HFFc6 (cell line): ENCODE measurements at regions not wholly inside any gene's neighbourhood (a gene's known extent, or its start where the extent isn't known, plus 50 kb on each side); places are given as distances from the start of the nearest gene placed in this dataset.

Source experiments
- DNase-seq: peaks from one replicate; pipeline ENCODE4 v3.0.0-alpha.2; 2018
- H3K27ac Mint-ChIP-seq: 2 replicates; pipeline ENCODE4 v1.8.0; 2020; ENCODE audit warnings: mild to moderate bottlenecking, mixed read lengths
- H3K27me3 Mint-ChIP-seq: 2 replicates; pipeline ENCODE4 v1.8.0; 2021; ENCODE audit warnings: mild to moderate bottlenecking, moderate library complexity, mixed read lengths; ENCODE audit not compliant: insufficient read depth
- H3K36me3 Mint-ChIP-seq: 2 replicates; pipeline ENCODE4 v1.8.0; 2021; ENCODE audit warnings: low read depth, mixed read lengths
- H3K4me1 Mint-ChIP-seq: 2 replicates; pipeline ENCODE4 v1.8.0; 2020; ENCODE audit warnings: low read depth, mixed read lengths
- H3K4me3 Mint-ChIP-seq: 2 replicates; pipeline ENCODE4 v1.8.0; 2020; ENCODE audit warnings: mild to moderate bottlenecking, moderate library complexity, mixed read lengths
- H3K9me3 Mint-ChIP-seq: 2 replicates; pipeline ENCODE4 v1.8.0; 2020; ENCODE audit warnings: mild to moderate bottlenecking, mixed read lengths
- CTCF ChIP-seq: fragments of 200-600 bp; sonication (generic); IDR thresholded peaks from 2 replicates; pipeline ENCODE4 v1.5.0; 2021; ENCODE audit warnings: antibody characterized with exemption, mild to moderate bottlenecking

GRCh38 chr5:61910771-61911170, 395.2 kb upstream of the KIF2A start:
- no peak overlapping the region for H3K4me3 Mint-ChIP-seq
- no peak for DNase-seq
- no peaks in the 10 kb centered on the region for H3K36me3 Mint-ChIP-seq
- H3K9me3 Mint-ChIP-seq: peaks cover 24% of the 10 kb centered on the region
- TF ChIP-seq CTCF: no peak
- H3K27me3 Mint-ChIP-seq: no peaks in the 10 kb centered on the region
- H3K4me1 Mint-ChIP-seq: no peaks in the 10 kb centered on the region
- no peak overlapping the region for H3K27ac Mint-ChIP-seq

DNA sequence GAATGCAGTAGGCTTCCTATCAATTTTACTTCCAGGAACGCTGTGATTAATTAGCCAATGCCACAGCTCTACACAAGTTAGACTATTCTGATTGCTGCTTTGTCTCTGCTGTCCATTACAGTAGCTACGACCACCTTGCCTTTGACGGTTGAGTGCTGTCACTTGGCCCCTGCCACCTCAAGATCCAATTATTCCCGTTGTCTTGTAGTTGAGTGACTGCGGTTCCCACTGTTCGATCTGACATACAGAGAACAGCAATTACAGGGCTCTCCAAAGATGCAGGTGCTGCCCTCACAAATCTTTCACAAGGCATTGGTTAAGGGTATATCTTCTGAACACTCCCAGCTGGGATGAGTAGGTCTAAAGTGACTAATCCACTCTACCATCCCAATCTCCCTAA, 393.4 kb upstream of the KIF2A start:
- Mint-ChIP-seq H3K27ac (no peak overlapping the region), H3K4me3 (no peak overlapping the region), H3K27me3 (no peaks in the 10 kb centered on the region), H3K36me3 (no peaks in the 10 kb centered on the region), H3K9me3 (peaks cover 24% of the 10 kb centered on the region), H3K4me1 (no peaks in the 10 kb centered on the region)
- no peak for DNase-seq
- no peak for TF ChIP-seq CTCF

GRCh38 chr5:61915646-61916045, 390.4 kb upstream of the KIF2A start:
- Mint-ChIP-seq H3K27me3 (no peaks in the 10 kb centered on the region), H3K4me3 (no peak overlapping the region), H3K4me1 (no peaks in the 10 kb centered on the region), H3K27ac (no peak overlapping the region), H3K9me3 (peaks cover 17% of the 10 kb centered on the region), H3K36me3 (no peaks in the 10 kb centered on the region)
- TF ChIP-seq CTCF: no peak
- DNase-seq: no peak

DNA sequence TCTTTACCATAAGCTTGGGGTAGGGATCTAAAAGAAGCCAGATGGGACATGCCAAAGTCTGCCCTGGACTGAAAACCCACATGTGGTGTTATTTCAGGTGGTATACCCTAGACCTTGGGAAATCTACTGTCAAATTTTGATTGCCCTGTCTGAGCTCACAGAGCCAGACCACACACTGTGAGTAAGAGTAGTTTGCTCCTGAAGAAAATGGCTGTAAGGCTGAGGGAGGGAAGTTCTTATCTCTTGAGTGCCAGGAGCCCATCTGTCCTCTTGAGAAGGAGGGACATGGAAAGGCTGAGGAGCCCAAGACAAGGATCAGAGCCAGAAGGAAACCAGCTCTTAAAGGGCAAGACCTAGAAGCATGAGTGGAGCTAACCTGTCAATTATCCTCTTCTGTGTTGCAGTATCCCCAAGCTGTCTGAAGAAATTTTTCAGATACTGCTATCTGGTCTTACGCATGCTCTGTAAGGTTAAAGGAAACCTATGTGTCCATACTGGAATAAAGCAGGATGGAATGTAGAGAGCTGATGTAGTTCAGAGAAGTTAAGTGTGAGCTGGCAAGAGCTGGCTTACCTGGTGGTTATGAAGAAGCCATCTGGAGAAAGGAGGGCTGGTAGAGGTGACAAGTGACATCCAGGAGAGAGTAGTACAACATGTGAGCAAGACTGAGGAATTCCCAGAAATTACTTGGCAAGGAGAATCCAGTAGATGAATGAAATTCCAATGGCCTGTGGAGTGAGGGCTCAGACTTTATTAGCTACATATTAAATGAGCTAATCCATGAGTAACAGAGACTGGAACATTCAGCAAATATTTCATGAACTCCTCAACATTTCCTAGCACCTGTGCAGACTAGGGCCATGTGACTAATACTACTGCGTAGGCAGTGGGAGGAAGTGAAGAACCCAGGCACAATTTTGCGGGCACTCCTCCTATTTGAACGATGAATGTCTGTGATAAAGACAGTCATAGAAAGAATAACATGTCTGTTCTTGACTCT, 389.1 kb upstream of the KIF2A start:
- H3K4me3 Mint-ChIP-seq: no peak overlapping the region
- DNase-seq: no peak
- H3K9me3 Mint-ChIP-seq: peaks cover 14% of the 10 kb centered on the region
- no peak for TF ChIP-seq CTCF
- no peak overlapping the region for H3K27ac Mint-ChIP-seq
- H3K36me3 Mint-ChIP-seq: no peaks in the 10 kb centered on the region
- no peaks in the 10 kb centered on the region for H3K4me1 Mint-ChIP-seq
- H3K27me3 Mint-ChIP-seq: no peaks in the 10 kb centered on the region

DNA sequence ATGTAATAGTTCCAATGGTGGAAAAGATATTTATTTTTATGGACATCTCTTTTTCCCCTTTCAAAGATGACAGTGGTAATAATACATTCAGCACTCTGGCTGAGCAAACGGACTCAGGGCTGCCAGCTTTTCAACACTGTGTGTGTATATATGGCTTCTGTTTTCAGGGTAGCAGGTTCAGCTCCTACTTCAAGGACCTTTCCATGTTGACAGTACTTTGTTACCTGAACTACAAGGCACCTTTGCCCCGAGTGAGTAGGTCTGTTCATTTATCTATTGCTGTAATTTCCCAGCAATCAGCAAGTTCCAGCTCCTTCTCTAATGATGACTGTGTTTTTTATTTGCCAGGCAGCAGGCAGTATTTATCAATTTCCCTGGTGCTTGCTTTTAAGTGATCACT, 387.4 kb upstream of the KIF2A start:
- no peak for TF ChIP-seq CTCF
- no peaks in the 10 kb centered on the region for H3K4me1 Mint-ChIP-seq
- H3K36me3 Mint-ChIP-seq: no peaks in the 10 kb centered on the region
- H3K27ac Mint-ChIP-seq: no peak overlapping the region
- no peak for DNase-seq
- no peaks in the 10 kb centered on the region for H3K27me3 Mint-ChIP-seq
- no peak overlapping the region for H3K4me3 Mint-ChIP-seq
- peaks cover 5% of the 10 kb centered on the region for H3K9me3 Mint-ChIP-seq
